ENCODE measurements at regions not wholly inside any gene's neighbourhood (a gene's known extent, or its start where the extent isn't known, plus 50 kb on each side); places are given as distances from the start of the nearest gene placed in this dataset.

DNA sequence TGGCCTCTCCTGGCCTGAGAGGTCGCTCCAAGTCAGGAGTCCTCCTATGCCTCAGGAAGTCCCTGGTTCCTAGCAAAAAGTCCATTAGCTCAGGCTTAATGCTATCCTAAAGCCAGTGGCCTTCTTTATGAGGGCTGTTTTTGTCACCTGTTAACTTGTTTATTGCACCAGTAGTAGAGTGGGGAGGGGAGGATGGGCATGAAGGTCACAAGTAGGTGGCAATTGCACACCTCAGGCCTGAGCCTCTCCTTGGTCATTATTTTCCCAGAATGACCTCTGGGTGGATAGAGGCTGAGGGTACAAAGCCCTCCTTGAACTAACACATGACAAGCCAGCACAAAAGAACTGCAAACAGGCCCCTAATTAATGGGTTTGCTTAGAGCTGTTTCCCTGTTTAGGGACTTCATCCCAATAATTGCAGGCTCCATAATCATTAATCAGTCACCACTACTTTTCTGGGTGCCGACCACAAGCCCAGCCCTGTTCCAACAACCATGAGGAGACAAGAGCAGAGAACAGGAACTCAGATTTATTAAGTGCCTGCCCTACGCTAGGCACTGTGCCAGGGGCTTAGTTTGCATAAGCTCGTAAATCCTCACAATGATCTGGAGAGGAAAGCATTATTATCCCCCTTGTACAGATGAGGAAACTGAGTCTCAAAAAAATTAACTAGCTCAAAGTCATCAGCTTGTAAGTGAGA is 123.0 kb upstream of the PKDCC start:
- intact Hi-C loops (cut with micrococcal nuclease), result no loop called here

GRCh38 chr2:41925712-41926111 is 122.1 kb upstream of the PKDCC start:
- intact Hi-C loops (cut with micrococcal nuclease), result no loop called here

GRCh38 chr2:41926614-41927580 is 120.9 kb upstream of the PKDCC start:
- intact Hi-C loops (cut with micrococcal nuclease), result no loop called here

DNA sequence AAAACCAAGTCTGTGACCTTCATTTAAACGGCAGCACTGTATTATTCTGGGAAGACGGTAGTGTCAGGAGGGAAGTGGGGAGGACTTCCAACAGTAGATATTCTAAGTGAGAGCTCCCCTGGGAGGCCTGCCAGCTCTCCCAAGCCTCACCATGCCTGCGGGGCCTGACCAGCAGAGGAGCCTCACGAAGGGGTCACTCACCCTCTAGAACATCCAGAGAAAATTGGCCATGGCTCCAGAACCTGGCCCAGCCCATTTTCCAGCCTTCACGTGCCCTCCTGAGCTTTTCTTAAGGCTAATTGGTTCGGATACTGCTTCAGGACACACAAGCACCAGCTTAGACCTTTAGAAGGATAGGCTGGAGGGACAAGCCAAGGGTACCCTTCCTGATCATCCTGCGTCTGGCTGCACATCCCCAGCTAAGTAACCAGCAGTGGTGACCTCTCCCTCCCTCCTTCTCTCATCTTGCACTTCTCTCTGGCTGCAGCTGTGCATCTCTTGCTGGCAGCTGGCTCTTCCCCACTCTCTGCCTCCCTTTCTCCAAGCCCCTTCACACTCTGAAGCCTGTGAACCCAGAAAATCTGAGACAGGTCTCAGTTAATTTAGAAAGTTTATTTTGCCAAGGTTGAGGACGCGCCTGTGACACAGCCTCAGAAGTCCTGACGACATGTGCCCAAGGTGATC is 120.1 kb upstream of the PKDCC start:
- intact Hi-C loops (cut with micrococcal nuclease), result no loop called here

GRCh38 chr2:41928526-41928925 is 119.3 kb upstream of the PKDCC start:
- intact Hi-C loops (cut with micrococcal nuclease), result no loop called here

DNA sequence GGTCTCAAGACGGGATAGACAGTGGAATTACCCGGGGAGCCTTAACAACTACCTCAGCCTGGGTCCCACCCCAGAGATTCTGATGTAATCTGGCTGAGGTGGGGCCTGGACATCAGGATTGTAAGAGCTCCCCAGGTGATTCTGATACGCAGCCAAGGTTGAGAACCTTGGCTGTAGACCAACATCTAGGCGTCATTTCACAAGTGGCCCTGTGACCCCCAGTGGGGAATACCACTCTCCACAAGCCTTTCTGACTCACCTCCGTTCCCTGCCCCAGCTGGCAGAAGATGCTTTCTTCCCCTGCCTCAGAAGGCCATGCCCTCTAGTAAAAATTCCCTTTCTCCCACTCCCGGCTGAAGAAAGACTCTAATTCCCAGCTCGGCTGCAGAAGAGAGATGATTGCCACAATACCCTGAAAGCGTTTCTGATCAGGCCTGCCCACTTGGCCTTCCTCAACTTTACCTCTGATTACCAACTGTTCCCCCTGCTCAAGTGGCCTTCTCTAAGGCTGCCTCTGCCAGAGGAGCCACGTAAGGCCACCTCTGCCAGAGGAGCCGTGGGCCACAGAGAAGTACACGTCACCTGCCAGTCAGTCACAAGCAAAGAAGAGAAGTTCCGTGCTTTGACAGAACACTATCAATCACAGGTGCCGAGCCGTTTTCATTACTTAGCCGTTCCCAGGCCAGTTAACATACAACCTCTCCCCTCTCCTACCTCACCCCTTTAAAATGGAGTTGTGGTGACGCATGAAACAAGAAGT is 116.8 kb upstream of the PKDCC start:
- intact Hi-C loops (cut with micrococcal nuclease), result no loop called here

GRCh38 chr2:41932241-41933045 is 115.4 kb upstream of the PKDCC start:
- intact Hi-C loops (cut with micrococcal nuclease), result no loop called here

DNA sequence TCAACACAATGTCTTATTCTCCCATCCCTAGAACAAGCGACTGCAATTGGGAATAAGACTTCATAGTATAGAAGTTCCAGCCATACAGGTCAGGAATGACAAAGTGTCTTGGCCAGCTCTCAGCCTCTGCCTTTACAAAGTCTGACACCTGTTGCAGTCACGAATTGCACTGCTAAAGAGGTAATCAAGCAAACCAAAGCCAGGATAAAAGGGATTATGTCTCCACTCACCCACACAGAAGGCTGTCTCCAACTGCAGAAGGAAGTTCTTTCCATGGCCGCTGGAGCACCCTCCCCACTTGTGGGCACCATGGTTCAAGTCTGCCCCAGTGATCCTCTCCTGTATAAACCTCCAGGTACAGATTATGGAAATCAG is 114.8 kb upstream of the PKDCC start:
- intact Hi-C loops (cut with micrococcal nuclease), result no loop called here

DNA sequence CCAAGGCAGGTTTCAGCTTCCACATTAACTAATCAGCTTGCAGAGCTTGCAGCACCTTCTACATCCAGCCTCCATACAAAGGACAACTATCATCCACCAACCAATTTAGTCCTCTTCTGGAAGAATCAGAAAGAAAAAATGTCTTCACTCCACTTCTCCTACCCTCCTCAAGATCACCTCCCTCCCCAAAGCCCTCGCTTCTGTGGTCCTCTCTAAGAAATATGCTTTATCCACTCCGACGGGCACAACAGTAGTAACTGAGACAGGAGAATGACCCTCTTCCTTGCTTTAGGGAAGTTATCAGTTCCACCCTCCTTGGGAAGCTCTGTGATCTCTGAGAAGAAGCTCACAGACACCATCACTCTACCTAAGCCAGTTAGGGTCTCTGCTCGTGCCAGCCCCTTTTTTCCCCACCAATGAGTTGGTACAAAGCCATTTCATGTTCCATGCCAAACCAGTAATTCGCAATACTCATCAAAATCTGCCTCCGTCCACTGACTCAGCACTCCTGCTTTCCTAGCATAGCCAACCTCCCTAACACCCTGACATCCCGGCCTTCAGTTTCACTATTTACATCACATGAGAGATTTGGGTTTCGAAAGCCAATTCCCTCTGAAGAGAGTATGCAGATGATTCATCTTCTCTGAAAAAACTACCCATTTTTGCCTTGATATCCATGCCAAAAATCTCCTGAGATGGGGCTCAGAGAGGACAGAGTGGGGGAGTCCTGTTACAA is 114.1 kb upstream of the PKDCC start:
- intact Hi-C loops (cut with micrococcal nuclease), result no loop called here

DNA sequence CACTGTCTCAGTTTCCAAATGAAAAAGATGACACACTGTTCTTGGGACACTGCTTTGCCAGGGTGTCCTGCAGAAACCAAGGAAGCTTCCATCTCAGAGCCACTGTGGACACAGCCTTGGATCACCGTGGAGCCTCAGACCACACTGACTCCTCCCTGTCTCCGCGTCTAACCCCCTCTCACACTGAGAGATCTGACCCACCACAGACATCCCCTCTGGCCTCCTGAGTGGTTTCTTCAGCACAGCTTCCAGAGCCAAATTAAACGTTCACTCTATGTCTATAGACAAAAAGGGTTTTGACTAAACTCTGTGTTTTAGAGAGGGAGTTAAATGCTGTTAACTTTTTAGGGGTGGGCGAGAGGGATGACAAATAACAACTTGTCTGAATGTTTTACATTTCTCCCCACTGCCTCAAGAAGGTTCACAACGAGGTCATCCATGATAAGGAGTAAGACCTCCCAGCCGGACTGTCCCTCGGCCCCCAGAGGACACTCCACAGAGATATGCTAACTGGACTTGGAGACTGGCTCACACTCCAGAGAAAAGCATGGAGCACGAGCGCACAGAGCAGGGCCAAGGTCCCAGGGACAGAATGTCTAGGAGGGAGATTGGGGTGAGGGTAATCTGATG is 113.4 kb upstream of the PKDCC start:
- intact Hi-C loops (cut with micrococcal nuclease), result no loop called here

- intact Hi-C loops (cut with micrococcal nuclease), result no loop called here
Measured at GRCh38 chr2:41935002-41935401, 112.8 kb upstream of the PKDCC start.

GRCh38 chr2:41935825-41936224 is 112.0 kb upstream of the PKDCC start:
- intact Hi-C loops (cut with micrococcal nuclease), result no loop called here

- intact Hi-C loops (cut with micrococcal nuclease), result no loop called here
Measured at GRCh38 chr2:41936771-41937463, 110.9 kb upstream of the PKDCC start.

GRCh38 chr2:41937464-41937906 is 110.3 kb upstream of the PKDCC start:
- intact Hi-C loops (cut with micrococcal nuclease), result no loop called here

- intact Hi-C loops (cut with micrococcal nuclease), result no loop called here
Measured at GRCh38 chr2:41937921-41938708, 109.7 kb upstream of the PKDCC start.

- intact Hi-C loops (cut with micrococcal nuclease), result no loop called here
Measured at GRCh38 chr2:41940060-41940744, 107.6 kb upstream of the PKDCC start.

GRCh38 chr2:41940745-41941063 is 107.1 kb upstream of the PKDCC start:
- intact Hi-C loops (cut with micrococcal nuclease), result no loop called here
